Stimulated activated CD8-positive, alpha-beta memory T cell treated with anti-CD3 and anti-CD28 coated beads, Interleukin-7, amount 100 ng/mL, for 4 hours (primary cell): ENCODE measurements at regions not wholly inside any gene's neighbourhood (a gene's known extent, or its start where the extent isn't known, plus 50 kb on each side); places are given as distances from the start of the nearest gene placed in this dataset.

Experiments used
- DNase-seq, 2 donors: peaks; one replicate each; pipeline ENCODE4 v3.0.0-alpha.2; 2020; ENCODE audit warnings: low read depth in 2 of 2

GRCh38 chr2:48137829-48138228 lies 176.7 kb upstream of the FOXN2 start:
- DNase-seq: no peak

DNA sequence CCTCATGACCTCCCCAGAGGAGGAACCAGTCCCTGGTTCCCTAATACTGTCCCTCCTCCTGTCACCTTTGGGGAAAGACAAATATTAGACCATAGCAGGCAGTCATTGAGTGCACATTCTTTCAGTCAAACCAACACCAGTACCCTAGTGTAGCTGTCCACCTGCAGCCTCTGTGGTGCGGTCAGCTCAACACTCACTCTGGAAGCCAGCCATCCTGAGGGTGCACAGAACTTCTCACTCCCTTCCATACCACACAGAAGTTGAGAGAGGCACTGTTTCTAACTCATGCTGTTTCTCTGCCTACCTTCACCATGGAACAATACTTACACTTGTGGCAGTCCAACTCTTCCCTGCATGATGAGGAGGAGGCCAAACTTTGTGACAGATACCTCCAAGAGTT lies 175.6 kb upstream of the FOXN2 start:
- DNase-seq: no peak

DNA sequence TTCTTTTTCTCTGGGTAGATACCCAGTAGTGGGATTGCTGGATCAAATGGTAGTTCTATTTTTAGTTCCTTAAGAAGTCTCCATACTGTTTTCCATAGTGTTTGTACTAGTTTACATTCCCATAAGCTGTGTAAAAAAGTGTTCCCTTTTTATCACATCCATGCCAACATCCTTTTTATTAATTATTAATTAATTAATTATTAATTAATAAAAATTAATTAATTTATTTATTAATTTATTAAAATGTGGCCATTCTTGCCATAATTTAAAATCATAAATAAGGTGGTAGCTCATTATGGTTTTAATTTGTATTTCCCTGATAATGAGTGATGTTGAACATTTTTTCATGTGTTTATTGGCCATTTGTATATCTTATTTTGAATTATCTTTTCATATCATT lies 173.9 kb upstream of the FOXN2 start:
- DNase-seq: no peak

GRCh38 chr2:48144777-48145176 lies 169.7 kb upstream of the FOXN2 start:
- DNase-seq: no peak

- DNase-seq: no peak
These were observed 168.5 kb upstream of the FOXN2 start for GRCh38 chr2:48145845-48146452.

DNA sequence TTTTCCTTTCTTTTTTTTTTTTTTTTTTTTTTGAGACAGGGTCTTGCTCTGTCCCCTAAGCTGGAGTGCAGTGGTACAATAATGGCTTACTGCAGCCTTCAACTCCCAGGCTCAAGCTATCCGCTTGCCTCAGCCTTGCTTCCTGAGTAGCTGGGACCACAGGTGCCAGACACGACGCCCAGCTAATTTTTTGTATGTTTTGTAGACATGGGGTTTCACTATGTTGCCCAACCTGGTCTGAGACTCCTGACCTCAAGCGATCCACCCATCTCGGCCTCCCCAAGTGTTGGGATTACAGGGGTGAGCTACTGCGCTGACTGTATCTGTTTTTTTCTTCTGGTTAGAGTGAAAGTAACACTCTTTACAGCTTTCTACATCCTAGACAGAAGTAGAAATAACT lies 167.9 kb upstream of the FOXN2 start:
- DNase-seq: no peak

DNA sequence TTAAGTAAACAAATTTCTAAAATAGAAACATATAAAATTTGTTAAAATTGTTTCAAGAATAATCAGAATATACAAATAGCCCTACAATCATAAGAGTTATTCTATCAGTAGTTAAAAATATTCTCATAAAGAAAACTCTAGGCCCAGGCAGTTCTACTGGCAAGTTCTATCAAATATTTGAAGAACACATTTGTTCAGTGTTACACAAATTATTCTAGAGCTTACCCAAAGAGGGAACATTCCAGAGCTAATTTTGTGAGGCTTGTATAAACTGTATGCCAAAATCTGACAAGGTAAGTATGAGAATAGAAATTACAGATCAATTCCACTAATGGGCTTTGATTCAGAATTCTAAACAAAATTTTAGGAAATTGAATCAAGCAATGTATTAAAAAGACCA lies 166.8 kb upstream of the FOXN2 start:
- DNase-seq: no peak

DNA sequence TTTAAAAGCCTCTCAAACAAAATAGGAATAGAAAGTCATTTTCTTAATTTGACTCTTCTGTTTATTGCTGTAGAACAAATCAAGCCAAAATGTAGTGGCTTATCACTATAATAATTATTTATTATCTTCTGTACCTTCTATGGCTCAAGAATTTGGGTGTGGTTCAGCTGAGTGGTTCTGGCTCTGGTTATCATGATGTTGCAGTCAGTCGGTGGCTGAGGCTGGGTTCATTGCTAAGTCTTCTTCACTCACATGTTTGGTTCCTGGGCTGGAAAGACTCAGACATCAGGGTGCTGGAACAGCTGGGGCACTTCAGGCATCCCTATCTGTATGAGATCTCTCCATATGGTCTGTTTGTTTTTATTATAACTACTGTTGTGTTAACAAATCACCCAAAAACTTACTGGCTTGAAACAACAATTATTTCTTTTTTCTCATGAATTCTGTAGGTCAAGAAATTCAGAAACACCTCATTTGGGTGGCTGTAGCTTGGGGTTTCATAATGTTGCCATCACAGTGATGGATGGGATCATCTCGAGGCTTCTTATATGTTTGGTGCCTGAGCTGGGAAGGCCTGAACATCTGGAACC lies 165.5 kb upstream of the FOXN2 start:
- no peak for DNase-seq

DNA sequence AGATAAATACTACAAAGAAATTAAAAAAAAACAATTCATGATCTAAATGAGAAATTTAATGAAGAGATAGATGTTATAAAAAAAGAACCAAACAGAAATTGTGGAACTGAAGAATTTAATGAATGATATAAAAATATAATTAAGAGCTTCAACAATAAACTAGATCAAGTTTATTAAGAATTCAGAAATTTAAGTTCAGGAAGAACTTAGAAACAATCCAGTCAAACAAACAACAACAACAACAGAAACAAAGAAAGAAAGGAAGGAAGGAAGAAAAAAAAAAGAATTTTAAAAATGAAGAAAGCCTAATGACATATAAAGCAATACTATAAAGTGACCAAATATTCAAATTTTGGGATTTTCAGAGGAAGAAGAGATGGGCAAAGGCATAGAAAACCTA lies 157.3 kb upstream of the FOXN2 start:
- no peak for DNase-seq

DNA sequence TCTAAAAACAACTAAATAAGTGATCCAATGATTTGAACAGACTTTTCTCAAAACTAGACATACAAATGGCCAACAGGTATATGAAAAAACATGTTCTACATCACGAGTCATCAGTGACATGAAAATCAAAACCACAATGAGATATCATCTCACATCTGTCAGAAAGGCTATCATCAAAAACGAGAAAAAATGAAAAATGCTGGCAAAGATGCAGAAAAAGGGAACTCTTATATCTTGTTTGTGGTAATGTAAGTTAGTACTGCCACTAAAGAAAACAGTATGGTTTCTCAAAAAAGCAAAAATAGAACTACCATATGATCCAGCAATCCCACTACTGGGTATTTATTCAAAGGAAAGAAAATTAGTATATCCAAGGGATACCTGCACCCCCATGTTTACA lies 152.9 kb upstream of the FOXN2 start:
- no peak for DNase-seq

DNA sequence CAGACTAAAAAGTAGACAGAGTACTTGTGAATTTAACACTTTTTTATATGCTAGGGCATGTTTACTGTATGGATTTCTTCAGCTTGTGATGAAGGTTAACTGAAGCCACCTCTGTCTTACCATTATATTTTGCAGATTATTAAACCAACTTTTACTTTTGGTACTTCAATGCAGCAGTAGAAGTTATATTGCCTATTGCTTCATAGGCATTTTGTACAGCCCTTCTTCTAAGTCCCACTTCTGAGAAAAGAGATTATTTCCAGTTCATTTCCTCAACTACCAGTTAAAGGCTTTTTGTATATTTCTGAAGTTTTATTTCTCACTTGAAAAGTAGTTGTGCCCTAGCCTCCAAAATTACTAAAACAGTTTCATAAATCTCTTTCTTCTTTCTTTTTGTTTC lies 151.7 kb upstream of the FOXN2 start:
- no peak for DNase-seq

GRCh38 chr2:48165070-48165753 lies 149.3 kb upstream of the FOXN2 start:
- DNase-seq: no peak

DNA sequence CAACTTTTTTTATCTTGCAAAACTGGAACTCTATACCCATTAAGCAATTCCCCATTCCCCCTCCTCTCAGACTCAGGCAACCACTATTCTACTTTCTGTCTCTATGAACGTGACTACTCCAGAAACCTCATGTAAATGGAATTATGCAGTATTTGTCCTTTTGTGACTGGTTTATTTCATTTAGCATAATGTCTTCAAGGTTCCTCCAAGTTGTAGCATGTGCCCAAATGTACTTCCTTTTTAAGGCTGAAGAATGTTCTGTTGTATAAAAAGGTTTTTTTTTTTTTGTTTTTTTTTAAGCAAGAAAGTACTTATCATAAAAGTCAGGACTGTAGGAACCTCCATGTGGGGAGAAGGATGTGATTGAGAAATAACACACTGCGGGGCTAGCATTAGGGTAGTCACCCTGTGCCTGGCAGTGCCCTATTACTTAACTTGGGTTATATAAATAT lies 145.3 kb upstream of the FOXN2 start:
- DNase-seq: no peak

- DNase-seq: no peak
These were observed 144.2 kb upstream of the FOXN2 start for GRCh38 chr2:48170281-48170680.

DNA sequence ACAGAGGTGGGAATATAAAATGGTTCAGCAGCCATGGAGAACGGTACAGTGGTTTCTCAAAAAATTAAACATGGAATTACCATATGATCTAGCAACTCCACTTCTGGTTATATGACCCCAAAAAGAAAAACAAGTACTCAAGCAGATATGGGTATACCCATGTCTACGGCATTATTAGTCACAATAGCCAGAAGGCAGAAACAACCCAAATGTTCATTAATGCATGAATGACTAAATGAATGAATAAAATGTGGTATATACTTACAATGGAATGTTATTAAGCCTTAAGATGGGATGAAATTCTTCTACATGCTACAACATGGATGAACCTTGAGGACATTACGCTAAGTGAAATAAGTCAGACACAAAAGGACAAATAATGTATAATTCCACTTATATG lies 141.3 kb upstream of the FOXN2 start:
- no peak for DNase-seq

DNA sequence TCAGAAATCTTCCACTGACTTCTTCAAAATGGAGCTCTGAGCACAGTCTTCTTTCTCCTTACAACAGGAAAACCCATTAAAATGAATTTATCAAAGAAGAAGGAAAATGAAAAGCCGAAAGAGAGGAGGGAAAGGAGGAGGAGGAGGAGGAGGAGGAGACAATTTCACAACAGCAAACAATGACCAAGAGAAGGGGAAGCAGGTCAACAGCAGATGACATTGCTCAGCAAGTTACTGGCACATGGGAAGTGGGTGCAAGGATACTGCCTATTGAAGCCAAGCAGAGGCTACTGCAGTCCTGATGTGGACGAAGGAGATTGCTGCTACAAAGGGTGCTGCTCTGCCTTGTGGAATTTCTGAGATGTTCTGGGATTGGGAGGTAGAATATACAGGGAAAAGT lies 140.0 kb upstream of the FOXN2 start:
- DNase-seq: no peak

DNA sequence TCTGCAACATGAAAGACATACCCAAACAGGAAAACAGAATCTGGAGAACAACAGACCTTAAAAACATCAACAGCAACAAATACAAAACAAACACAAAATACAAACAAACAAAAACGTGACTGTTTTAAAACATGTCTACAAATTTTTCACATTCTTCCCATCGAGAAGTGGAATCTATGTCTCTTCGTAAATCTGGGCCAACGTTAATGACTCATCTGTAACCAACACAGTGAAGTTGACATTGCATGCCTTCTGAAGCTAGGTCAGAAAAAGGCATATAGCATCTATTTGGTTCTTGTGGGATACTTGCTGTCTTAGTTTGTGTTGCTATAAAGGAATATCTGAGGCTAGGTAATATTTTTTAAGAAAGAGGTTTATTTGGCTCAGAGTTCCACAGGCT lies 139.2 kb upstream of the FOXN2 start:
- DNase-seq: no peak

GRCh38 chr2:48175656-48176055 lies 138.8 kb upstream of the FOXN2 start:
- DNase-seq: no peak

DNA sequence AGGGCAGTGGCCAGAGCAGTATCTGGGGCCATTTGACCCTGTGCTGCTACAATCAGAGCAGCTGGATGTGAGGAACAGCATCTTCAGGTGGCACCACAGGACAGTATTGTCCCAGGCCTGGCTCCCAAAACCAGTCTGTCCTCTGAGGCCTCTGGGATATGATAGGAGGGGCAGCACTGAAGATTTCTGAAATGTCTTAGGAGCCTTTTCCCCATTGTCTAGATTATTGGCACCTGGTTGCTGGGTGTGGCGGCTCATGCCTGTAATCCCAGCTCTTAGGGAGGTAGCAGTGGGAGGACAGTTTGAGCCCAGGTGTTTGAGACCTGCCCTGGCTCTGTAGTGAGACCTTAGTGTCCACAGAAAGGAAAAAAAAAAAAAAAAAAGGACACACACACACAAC lies 137.6 kb upstream of the FOXN2 start:
- no peak for DNase-seq

DNA sequence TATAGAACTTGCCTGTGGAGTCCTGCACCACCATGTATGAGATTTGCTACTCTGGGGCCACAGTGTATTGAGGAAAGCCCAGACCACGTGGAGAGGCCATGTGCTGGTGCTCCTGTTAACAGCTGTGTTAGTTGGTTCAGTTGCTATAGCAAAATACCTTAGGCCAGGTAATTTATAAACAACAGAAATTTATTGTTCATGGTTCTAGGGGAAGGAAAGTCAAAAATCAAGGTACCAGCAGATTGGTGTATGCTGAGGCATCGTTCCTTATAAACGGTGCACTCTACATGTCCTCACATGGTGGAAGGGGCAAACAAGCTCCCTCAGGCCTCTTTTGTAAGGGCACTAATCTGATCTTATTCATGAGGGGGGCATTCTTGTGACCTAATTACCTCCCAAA lies 135.9 kb upstream of the FOXN2 start:
- DNase-seq: no peak

- DNase-seq: no peak
These were observed 133.9 kb upstream of the FOXN2 start for GRCh38 chr2:48180557-48180956.

DNA sequence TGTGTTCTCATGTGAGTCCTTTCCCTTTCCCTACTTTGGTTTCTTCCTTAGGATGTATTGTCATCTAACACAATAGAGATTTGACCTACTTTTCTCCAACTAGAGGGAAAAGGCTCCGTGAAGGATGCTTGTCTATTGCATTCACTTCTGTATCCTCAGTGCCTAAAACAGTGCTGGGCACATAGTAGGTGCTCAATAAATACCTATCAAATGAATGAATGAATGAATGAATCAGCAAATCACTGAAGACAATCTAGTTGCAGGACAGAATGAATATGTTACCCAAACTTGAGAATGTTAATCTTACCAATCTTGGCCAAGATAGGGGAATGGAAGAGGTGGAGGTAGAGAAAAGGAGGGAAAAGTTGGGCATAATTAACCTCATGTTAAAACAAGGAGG lies 131.2 kb upstream of the FOXN2 start:
- DNase-seq: no peak

GRCh38 chr2:48183991-48184390 lies 130.5 kb upstream of the FOXN2 start:
- DNase-seq: no peak

DNA sequence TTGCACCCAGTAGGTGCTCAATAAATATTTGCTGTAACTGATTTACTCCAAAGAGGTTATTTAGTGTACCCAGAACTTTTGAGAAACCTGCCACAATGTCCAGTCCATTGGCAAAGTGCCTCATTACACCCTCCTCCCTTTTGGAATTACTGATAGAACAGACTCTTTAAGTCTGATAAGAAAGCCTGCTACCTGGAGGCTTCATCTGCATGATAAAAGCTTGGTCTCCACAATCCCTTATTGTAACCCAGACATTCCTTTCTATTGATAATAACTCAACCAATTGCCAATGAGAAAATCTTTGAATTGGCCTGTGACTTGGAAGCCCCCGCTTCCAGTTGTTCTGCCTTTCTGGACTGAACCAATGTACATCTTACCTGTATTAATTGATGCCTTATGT lies 127.0 kb upstream of the FOXN2 start:
- no peak for DNase-seq
